ENCODE measurements at regions not wholly inside any gene's neighbourhood (a gene's known extent, or its start where the extent isn't known, plus 50 kb on each side); places are given as distances from the start of the nearest gene placed in this dataset.

DNA sequence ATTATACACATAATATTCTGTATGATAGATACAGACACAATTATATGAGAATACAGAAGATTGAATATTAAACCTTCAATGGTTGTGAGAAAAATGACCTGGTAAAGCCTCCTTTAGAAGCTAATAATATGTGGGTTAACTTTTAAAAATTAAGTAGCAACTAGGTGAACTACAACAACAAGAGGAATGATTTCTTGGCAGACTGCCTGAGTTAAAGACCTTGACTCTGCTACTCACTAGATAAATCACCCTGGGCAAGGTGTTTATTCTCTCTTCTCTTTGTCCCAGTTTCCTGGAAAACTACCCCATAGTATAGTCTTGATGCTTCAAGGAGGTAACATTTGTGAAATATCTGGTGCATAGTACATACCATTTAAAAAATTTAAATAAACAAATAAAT lies 519.6 kb upstream of the TENM4 start:
- DNase-seq = no peak

DNA sequence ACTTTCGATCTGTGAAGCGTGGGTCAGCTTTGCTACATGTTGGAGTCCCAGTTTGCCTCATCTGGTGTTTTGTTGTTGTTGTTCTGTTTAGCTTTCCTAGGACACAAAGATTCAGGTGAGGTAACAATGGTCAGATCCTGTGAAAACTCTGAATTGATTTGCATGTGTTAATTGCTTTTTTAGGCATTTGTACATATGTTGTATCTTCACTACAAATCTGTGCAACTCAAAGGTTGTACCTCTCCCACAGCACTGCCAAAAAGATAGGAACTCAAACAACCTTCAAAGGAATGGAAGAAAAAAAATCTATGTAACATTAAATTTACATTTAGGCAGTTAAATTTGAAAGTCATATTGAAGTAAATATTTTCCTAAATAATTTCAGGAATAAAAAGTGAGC lies 518.5 kb upstream of the TENM4 start:
- DNase-seq = no peak

DNA sequence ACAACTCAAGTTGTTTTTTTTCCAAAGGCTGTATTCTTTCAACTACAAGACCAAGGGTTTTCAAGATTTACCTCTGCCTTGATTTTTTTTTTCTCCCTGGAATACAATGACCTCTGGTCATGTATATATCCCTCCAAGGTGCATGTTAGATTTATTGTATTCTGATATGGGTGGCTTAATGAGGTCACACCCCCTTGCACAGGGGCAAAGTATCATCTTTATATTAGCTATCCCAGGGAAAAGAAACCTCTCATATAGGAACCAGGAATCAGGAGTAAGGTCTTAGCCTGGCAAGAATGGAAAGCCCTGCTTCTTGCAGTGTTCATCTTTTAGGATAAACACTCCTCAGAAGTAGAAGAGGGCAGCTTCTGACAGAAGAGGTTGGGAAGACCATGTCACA lies 516.9 kb upstream of the TENM4 start:
- DNase-seq = no peak

DNA sequence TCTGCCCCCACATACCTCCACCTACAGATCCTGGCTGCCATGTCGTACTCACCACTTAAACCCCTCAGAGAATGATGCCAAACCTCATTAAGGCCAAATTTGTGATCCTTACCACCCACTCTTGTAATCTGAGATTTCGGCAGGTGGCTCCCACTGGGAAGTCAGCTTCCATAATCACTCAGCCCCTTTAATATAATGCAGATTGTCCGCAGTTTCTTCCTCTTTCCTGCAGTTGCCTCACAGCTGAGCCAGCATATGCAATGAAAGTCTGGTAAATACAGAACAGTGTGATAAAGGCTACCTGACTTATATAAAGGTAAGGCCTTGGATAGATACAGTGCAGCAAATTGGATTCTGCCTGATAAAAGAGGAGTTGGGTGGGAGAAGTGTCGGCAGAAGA lies 515.2 kb upstream of the TENM4 start:
- no peak for DNase-seq

DNA sequence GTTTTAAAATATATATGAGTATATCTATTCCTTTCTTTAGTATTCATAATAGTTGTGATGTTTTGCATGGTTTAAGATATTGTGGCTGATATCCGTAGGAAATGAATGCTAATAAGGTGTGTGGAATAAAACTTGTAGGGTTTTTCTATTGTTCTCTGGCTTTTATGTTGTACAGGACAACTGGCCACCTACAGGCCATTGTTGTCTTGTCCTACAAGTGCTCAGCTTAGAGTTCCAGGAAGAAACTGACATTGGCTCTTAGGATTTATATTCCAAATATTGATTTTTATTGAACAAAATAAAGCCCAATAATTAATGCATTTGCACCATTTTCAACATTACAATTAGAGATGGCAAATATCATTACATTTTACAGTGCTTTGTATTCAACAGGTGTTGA lies 512.8 kb upstream of the TENM4 start:
- no peak for DNase-seq

DNA sequence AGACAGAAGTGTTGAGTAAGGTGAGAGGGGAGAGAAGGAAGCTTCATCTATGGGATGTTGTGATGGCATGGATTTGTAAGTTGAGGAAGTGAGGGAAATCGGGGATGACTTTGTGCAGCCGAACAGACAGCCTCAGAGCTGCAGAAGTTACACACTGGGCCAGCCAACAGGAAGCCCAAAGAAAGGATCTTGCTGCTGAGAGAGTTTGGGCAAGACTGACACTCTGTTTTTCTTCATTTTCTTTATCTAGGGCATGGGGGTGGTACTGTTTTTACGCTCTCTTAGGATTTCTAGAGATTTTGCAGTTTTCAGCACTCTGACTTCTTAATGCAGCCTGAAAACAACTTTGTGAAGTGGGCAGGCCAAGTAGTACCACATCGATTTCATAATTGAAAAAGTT lies 509.9 kb upstream of the TENM4 start:
- no peak for DNase-seq

DNA sequence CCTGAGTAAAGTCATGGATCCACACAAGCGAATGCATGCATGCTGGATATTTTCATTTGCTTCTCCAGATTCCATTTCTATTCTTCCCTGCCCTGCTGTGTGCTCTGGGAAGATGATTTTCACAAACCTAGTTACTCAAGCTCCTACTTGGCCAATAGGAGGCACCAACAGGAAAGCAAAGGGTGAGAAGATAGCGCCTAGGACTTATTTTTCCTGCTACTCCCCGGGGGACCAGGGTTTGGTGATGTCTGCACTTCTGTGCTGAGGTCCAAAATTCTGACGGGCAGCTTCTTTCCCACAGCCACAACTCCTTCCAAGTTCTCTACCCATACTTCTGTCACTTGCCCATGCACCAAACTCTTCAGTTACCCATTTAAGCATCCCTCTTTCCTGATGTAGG lies 509.3 kb upstream of the TENM4 start:
- no peak for DNase-seq

DNA sequence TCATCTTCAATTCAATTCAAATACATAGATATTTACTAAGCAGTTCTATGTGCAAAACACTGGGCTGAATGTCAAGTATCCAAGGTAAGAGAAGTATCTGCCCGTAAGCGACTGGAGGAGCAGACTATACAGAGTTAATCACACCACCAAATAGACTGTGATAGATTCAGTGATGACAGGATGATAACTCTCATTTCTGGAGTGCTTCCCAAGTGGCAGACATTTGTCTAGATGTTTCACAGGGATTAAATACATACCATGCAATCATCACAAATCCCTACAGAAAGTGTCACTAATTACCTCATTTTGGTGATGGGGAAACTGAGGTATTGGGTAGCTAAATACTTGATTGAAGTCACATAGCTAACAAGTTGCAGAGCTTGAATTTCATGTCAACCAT lies 508.7 kb upstream of the TENM4 start:
- DNase-seq = no peak

DNA sequence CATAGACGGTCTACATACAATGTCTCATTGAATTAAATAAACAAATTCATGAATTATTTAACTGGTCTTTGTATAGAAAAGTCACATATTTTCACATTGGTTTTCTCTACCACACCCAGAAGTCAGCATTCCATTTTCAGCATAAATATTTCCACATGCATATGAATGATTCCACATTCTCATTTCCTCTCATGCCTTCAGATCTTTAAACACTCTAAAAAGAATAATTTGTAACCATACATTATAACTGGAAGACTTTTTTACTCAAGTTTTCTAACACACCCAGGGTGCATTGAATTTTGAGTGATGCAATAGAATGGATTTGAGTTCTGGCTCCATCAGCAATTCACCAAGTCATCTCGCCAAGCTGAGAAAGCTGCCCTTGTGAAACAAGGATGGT lies 501.8 kb upstream of the TENM4 start:
- no peak for DNase-seq

DNA sequence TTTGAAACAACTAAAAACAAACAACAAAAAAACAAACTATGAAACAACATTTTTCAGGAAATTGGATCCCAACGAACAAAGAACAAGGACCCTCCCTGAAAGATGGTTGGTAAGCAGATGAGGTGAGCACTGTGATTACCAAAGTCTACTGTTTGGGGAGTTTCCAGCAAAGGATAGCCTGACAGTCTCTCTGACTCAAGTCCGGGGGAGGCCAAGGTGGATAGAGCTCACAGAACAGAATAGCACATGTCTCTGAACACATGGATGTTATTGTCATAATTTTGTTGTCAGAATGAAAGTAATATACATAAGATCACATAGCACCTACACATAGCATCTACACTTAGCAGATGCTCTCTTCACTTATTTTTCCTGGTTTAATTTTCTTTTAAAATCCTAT lies 501.3 kb upstream of the TENM4 start:
- DNase-seq = no peak

DNA sequence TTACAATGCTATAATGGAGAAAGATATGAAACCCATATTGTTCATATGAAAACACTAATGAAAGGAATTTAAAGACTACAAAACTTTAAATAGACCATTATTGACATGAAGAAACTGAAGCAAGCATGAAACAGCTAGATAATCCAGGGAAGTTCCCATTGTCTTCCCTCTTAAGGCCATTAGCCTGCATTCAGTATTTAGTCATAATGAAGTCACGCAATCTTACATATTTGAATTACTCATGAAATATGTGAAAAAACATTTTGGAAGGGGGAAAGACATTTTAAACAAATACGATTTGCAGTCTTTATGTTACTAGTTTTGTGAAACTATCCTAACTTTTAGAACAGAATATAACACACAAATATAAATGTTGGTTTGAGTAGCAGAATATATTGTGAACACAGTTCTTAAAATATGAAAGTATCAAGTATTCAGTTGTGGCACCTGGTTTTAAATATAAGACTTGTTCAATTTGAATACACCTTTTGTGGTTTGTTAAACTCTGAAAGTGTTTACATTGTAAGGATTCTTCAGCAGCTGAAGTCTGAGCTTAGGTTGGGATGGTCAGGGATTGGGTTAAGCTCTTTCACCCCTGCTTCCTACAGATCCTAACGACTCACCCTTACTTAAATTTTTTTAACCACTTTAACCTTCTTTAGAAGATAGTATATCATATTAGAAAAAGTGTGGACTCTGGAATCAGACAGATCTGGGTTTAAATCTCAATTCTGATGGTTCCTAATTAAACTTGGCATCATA lies 500.3 kb upstream of the TENM4 start:
- no peak for DNase-seq

DNA sequence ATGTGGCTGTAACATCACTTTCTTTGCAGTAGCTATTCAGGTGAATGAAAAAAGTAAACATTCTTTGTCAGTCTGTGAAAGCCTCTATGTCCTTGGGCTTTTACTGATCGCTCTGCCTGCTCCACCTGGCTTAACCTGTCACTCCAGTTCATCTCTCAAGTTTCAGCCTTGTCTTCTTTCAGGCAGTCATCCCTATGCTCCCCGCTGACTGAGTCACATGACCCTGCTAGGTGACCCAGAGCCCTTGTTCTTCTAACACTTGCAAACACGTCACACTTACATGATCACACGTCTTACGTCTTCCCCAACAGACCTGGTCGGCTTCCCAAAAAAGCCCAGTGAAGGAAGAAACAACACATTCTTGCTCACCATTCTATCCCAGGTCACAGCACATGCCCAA lies 499.3 kb upstream of the TENM4 start:
- DNase-seq = no peak

DNA sequence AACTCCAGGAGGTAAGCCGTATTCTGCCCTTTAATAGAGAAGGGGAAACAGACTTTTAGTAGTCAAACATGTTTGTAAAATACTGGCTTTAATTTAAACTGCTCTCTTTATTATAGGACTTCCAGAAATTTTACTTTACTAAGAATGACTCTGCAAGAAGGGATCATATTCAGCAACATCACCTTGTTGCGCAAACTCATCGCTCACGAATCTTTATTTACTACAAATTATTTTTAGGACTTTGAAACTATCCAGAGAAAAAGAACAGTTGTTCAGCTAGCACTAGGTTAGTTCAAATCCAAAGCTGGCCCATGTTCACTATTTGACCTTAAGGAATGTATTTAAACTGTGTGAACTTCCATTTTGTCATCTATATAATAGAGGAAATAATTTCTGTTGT lies 498.3 kb upstream of the TENM4 start:
- DNase-seq = no peak

DNA sequence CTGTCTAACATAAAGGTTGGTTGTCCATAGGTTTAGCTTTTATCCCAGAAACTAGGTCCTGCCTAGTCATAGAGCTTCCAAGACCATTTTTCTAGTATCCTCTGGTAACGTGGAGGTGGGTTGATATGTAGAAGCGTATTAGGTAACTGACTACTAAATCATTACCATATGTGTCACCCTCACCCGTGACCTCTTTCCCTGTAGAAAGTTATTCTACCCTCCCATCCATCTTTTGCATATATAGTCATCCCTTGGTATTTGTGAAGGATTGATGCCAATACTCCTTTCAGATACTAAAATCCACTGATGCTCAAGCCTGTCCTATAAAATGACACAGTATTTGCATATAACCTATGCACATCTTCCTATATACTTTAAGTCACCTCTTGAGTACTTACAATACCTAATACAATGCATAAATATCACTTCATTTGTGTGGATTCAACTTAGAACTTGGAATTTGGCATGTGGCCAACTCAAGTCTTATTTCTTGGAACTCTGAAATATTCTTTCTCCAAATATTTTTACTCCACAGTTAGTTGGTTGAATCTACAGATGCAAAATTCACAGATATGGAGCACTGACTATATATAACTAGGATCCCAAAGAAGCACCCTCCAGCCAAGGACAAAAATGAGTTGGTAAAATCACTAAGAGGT lies 497.0 kb upstream of the TENM4 start:
- DNase-seq = no peak

DNA sequence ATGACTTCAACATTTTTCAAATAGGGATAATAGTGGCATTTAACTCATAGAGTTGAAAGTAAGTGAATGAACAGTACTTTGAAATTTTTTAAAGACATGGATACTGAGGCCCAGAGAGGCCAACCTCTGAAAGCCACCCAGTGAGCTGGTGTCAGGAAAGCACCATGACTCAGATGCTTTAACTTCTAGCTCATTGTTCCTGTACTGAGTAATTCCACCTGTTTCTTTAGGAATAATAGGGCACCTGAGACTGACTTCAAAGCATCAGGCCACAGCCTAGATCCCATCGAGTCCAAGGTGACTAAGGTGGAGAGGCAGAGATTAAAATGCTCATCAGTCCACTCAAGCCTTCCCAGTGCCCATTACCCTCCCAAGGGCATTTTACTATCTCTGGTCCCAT lies 491.8 kb upstream of the TENM4 start:
- DNase-seq = no peak

DNA sequence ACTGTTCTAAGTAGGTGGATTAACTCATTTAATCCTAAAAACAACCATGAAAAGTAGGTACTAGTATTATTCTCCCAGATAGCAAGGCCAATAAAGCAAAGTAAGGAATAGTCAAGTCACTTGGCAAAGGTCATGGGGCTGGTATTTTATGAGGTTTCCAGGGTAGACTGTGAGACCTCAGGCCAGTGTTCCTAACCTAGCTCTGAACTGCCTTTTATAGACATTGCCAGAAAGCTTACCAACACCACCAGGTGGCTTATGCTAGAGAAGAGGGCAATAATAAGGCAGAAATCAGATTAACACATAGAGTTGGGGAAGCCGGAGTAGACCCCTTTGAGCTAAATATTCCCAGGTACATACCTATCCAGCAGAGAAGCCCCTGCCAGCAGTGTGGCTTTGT lies 490.9 kb upstream of the TENM4 start:
- DNase-seq = no peak

DNA sequence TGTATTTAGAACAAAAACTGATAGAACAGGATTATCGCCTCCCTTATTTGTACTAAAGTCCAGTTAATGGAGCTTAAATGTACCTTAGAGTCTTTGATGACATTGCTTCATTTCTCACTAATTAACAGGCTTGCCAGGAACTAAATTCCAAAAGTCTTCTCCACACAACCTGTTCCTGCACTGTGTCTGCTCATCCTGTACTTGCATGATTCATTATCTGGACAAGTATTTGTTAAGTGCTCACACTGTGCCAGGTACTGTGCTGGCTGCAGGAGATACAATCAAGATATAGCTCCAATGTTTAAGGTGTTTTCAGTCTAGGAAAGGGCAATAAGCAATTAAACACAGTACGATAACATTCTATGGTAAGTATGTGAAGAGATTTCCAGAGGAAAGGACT lies 485.9 kb upstream of the TENM4 start:
- no peak for DNase-seq

DNA sequence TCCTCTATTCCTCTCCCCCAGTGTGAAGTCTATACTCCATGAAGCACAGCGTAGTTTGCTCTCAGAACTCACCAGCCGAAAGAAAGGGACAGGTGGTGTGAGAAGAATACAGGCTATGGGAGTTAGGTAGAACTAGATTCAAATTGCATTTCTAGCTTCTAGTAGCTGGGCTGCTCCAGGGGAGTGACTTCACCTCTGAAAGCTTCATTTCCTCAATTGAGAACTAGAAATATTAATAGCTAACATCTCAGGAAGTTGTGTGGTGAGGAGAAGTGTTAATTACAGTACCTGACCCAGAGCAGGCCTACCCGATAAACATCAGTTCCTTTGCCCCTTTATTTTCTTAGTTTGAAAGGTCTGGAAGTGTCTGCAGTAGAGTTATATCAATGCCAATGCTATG lies 484.7 kb upstream of the TENM4 start:
- no peak for DNase-seq

DNA sequence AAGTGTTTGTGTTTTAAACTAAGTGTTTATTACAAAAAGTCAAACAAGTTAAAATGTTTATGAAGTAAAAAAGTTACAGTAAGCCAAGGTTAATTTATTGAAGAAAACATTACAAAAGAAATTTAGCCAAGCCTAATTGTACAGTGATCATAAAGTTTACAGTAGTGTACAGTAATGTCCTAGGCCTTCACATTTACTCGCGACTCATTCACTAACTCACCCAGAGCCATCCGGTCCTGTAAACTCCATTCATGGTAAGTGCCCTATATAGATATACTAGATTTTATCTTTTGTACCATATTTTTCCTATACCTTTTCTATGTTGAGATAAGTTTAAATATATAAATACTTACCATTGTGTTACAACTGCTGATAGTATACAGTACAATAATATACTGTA lies 481.8 kb upstream of the TENM4 start:
- no peak for DNase-seq

DNA sequence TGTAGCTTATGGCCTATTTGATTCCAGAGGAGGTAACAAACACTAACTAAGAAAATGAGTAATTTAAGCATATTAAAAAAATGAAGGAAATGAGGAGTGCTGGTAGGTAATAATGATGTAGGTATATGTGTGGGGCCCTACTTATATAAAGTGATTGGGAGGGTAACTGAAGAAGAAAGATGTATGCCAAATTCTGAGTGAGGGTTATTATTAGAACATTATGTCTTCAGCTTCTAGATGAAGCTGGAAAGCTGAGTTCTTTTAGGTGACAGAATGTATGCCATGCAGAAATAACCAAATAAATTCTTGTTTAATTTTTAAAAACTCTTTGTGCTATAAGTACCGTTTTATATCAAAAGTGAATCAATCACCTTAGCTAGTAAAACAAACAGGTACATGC lies 479.6 kb upstream of the TENM4 start:
- DNase-seq = no peak

DNA sequence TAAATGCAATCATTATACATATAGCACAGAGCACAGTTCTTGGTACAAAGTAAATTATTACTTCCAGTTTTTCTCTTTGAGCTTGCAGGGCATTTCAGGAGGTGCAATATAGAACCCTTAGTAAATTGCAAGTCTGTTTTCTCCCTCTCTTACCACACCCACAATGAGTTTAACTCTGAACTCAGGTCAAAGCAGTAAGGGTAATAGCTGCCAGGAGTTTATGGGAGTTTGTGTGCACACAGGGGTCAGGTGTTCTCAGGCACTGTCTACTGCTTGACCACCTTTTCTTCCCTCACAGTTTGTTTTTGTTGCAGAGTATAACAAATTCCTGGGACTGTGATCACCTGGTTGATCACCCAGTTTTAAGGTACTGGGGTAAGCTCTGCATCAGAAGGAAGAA lies 478.5 kb upstream of the TENM4 start:
- no peak for DNase-seq

DNA sequence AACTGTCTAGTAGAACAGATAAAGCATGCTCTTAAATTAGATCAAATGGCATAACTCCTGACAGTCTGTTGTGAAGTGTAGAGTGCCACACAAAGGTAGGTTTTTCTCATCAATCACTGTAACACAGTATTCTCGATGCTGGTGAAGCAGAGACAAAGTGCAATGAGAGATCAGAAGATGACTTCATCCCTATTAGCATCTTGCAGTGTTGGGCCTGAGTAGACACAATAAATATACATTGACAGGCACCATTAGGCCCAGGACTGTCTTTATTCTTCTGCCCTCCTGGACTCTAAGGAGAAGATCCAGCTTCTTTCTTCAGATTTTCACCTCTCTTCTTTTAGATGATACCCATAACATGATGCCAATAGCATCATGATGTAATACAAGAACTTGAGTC lies 478.0 kb upstream of the TENM4 start:
- DNase-seq = no peak

DNA sequence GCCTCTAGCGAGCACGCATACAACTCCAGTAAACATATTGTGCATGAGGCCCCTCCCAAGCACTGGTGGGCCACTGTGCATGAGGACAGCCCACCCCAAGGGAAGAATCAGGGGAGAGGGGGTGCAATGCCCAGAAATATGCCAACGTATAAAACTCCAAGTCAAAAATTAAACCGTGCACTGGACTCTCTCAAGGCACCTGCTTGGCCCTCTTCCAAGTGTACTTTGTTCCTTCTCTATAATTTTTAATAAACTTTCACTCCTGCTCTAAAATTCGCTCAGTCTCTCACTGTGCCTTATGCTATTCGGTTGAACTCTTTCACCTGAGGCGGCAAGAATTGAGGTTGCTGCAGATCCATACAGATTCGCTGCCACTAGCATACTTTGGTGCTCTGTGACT lies 465.3 kb upstream of the TENM4 start:
- no peak for DNase-seq

DNA sequence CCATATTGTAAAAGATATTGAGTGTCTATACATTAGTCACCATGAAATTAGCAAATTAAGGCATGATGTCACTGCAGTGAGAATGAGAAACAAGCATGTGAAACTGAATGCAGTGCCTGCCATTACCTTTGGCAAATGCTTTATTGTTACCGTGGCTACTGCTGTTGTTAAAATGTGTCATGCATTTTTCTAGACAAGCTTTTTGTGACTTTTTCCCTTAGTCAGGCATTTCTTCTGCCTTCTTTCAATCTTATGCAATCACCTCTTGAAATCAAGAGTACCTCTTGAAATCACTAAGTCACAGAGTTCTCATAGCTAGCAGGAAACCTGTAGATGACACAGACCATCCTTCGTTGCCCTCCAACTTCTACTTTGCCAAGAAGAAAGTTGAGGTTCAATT lies 461.7 kb upstream of the TENM4 start:
- no peak for DNase-seq

DNA sequence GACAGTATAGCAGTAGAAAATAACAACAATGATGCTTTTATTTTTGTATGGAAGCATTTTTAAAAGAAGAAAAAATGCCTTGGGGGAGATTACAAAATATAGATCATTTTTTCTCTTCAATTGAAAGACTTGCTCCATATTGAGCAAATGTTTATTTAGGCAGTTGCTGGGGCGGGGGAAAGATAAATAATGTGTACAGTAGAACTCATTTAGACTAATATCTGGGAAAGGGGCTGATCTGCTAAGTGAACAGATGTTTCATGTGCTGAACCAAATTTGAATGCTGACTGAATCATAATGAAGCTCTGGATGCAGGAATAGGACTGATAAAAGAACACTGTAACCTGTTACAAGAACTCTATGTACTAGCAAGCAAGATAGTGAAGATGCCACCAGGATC lies 457.1 kb upstream of the TENM4 start:
- DNase-seq = no peak
